ENCODE measurements at regions not wholly inside any gene's neighbourhood (a gene's known extent, or its start where the extent isn't known, plus 50 kb on each side); places are given as distances from the start of the nearest gene placed in this dataset.

- TF ChIP-seq POLR2A (IDR thresholded peaks at IDR 0.05), result no peak
- TF ChIP-seq, protein P1, sequence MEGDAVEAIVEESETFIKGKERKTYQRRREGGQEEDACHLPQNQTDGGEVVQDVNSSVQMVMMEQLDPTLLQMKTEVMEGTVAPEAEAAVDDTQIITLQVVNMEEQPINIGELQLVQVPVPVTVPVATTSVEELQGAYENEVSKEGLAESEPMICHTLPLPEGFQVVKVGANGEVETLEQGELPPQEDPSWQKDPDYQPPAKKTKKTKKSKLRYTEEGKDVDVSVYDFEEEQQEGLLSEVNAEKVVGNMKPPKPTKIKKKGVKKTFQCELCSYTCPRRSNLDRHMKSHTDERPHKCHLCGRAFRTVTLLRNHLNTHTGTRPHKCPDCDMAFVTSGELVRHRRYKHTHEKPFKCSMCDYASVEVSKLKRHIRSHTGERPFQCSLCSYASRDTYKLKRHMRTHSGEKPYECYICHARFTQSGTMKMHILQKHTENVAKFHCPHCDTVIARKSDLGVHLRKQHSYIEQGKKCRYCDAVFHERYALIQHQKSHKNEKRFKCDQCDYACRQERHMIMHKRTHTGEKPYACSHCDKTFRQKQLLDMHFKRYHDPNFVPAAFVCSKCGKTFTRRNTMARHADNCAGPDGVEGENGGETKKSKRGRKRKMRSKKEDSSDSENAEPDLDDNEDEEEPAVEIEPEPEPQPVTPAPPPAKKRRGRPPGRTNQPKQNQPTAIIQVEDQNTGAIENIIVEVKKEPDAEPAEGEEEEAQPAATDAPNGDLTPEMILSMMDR (IDR thresholded peaks at IDR 0.05), result peak in 2 of 5 experiments; percentile 12 to 20
Measured at GRCh38 chr9:78130004-78130403, 98.4 kb upstream of the GNAQ start.

Data from tibial nerve (tissue), 3 donors.